K562 (cell line): ENCODE measurements at regions not wholly inside any gene's neighbourhood (a gene's known extent, or its start where the extent isn't known, plus 50 kb on each side); places are given as distances from the start of the nearest gene placed in this dataset.

Experiments
- ATAC-seq: fragments of 200-7000 bp; cut with Tn5 transposase; 3 replicates; pipeline ENCODE4 v1.9.1; 2020; ENCODE audit warnings: moderate library complexity
- BruUV-seq: library from RNA; stranded (reverse); fragments of 400-500 nt; replicated peaks from 2 replicates; lab custom pipeline; 2021; lab: Mats Ljungman, UMichigan
- CTCF ChIA-PET: fragments of 300-600 bp; formaldehyde crosslinking; extraction: SDS; loops from one replicate; lab custom pipeline; 2021; ENCODE audit warnings: low intra/inter-chr PET ratio; lab: Yijun Ruan, JAX
- POLR2A ChIA-PET: fragments of 300-600, 350-650 bp; sonication (Branson Sonifier 250); formaldehyde crosslinking; extraction: SDS; loops from one replicate; lab custom pipeline; 2021; ENCODE audit warnings: antibody characterized with exemption, inconsistent platforms; lab: Yijun Ruan, JAX
- DNase-seq, 4 experiments: peaks; one replicate each; pipeline versions ENCODE4 v3.0.0 to v3.0.0-alpha.2; 2011 to 2018; ENCODE audit warnings: low spot score in 3 of 4, mixed read lengths in 3 of 4; ENCODE audit errors: extremely low read depth in 1 of 4
- FAIRE-seq: peaks from 2 replicates; lab custom pipeline; 2011; peaks lifted over from hg19 to GRCh38; lab: Jason Lieb, UNC
- H2AFZ ChIP-seq: 2 replicates; pipeline ENCODE4 v1.6.0; 2011; ENCODE audit warnings: low read depth, low read length, control low read depth, inconsistent platforms
- H3K27ac ChIP-seq: fragments of 200-600 bp; 3 replicates; pipeline ENCODE4 v1.8.0; 2011; ENCODE audit warnings: low read depth, mild to moderate bottlenecking, control low read depth, inconsistent platforms, low read length, moderate library complexity, mixed read lengths; ENCODE audit errors: extremely low read depth
- H3K27me3 ChIP-seq, 2 experiments: fragments of 300-600 bp in 1 of 2; 2 replicates in 1 of 2; 3 replicates in 1 of 2; pipeline versions ENCODE4 v1.6.0 to v1.8.0; 2011; ENCODE audit warnings: inconsistent platforms in 2 of 2, low read length in 2 of 2, mild to moderate bottlenecking in 1 of 2, mixed read lengths in 1 of 2, moderate library complexity in 1 of 2; ENCODE audit not compliant: control insufficient read depth in 2 of 2, insufficient read depth in 2 of 2
- H3K36me3 ChIP-seq: fragments of 300-600 bp; 3 replicates; pipeline ENCODE4 v1.8.0; 2011; ENCODE audit warnings: mild to moderate bottlenecking, low read length, inconsistent platforms; ENCODE audit not compliant: control insufficient read depth, insufficient read depth
- H3K4me1 ChIP-seq, 2 experiments: fragments of 200-600 bp in 1 of 2; replicated peaks in 1 of 2; 2 replicates in 1 of 2; 3 replicates in 1 of 2; pipeline versions ENCODE4 v1.5.1 to v1.8.0; 2011; ENCODE audit warnings: inconsistent platforms in 2 of 2, low read length in 2 of 2, mild to moderate bottlenecking in 1 of 2, mixed read lengths in 1 of 2, moderate library complexity in 1 of 2; ENCODE audit not compliant: control insufficient read depth in 2 of 2, insufficient read depth in 2 of 2
- H3K4me2 ChIP-seq: 2 replicates; pipeline ENCODE4 v1.6.1; 2011; ENCODE audit warnings: low read length, control low read depth, inconsistent platforms, mixed read lengths; ENCODE audit not compliant: insufficient read depth
- H3K4me3 ChIP-seq: fragments of 200-600 bp; sonication (generic), shearing (Covaris generic); 2 replicates; pipeline ENCODE4 v1.5.1; 2016; ENCODE audit warnings: control low read depth, inconsistent platforms
- H3K79me2 ChIP-seq: fragments of 200-600 bp; 3 replicates; pipeline ENCODE4 v1.8.0; 2011; ENCODE audit warnings: low read length, inconsistent platforms; ENCODE audit not compliant: control insufficient read depth, insufficient read depth
- H3K9ac ChIP-seq, 2 experiments: 2 replicates each; pipeline versions ENCODE4 v1.6.0 to v1.6.1; 2011; ENCODE audit warnings: low read depth in 2 of 2, low read length in 2 of 2, control low read depth in 1 of 2, inconsistent platforms in 1 of 2, mild to moderate bottlenecking in 1 of 2, mixed read lengths in 1 of 2; ENCODE audit not compliant: insufficient read depth in 1 of 2
- H3K9me1 ChIP-seq: one replicate; pipeline ENCODE4 v1.6.0; 2011; ENCODE audit warnings: inconsistent platforms, mild to moderate bottlenecking, low read length, moderate library complexity; ENCODE audit not compliant: control insufficient read depth, insufficient read depth
- H3K9me3 ChIP-seq: replicated peaks from 2 replicates; pipeline ENCODE4 v1.5.1; 2011; ENCODE audit warnings: low read depth, low read length, inconsistent platforms; ENCODE audit not compliant: control insufficient read depth, insufficient read depth
- H4K20me1 ChIP-seq: replicated peaks from 2 replicates; pipeline ENCODE4 v1.6.1; 2011; ENCODE audit warnings: low read length, inconsistent platforms, mixed read lengths; ENCODE audit not compliant: control insufficient read depth, insufficient read depth
- BACH1 ChIP-seq: fragments of 200-800 bp; sonication (Bioruptor generic); IDR thresholded peaks from 2 replicates; pipeline ENCODE4 v1.6.1; 2016; ENCODE audit warnings: missing genetic modification characterization, missing compliant biosample characterization
- CHD4 ChIP-seq: fragments of 200-600 bp; sonication (generic); IDR thresholded peaks from 3 replicates; pipeline ENCODE4 v1.6.1; 2012; ENCODE audit warnings: low read depth, mild to moderate bottlenecking, mixed read lengths, low read length, inconsistent platforms; ENCODE audit not compliant: insufficient read depth, insufficient replicate concordance, poor library complexity, severe bottlenecking
- HLTF ChIP-seq: fragments of 450-650 bp; IDR thresholded peaks from 2 replicates; pipeline ENCODE4 v1.6.1; 2016
- PHF21A ChIP-seq: fragments of 450-650 bp; IDR thresholded peaks from 2 replicates; pipeline ENCODE4 v1.6.1; 2017; ENCODE audit warnings: low read depth, borderline replicate concordance
- STAG1 ChIP-seq: sonication (generic); formaldehyde crosslinking; IDR thresholded peaks from 2 replicates; pipeline ENCODE4 v1.5.0; 2020; ENCODE audit warnings: missing genetic modification reagents, borderline replicate concordance
- STAT5A ChIP-seq: IDR thresholded peaks from 2 replicates; pipeline ENCODE4 v1.6.1; 2012; ENCODE audit warnings: low read length, inconsistent platforms, borderline replicate concordance
- TEAD4 ChIP-seq, 2 experiments: sonication (generic) in 1 of 2; formaldehyde crosslinking in 1 of 2; IDR thresholded peaks; 2 replicates each; pipeline versions ENCODE4 v1.6.1 to v1.8.0; 2012 to 2022; ENCODE audit warnings: borderline replicate concordance in 1 of 2, inconsistent platforms in 1 of 2, low read length in 1 of 2, mild to moderate bottlenecking in 1 of 2, missing genetic modification reagents in 1 of 2
- ZNF717 ChIP-seq: fragments of 250-450 bp; sonication (Bioruptor Pico); IDR thresholded peaks from 2 replicates; pipeline ENCODE4 v1.5.0; 2021
- WGBS: fragments of 100-300 bp; shearing (Covaris generic); methylation state at CpG from one replicate; pipeline ENCODE4 v1.1.6; 2016; ENCODE audit warnings: low coverage, mixed read lengths; ENCODE audit not compliant: insufficient coverage; ENCODE audit errors: missing lambda C conversion rate; 5-methylcytosine and 5-hydroxymethylcytosine counted together
- in situ Hi-C: fragments of 300-500 bp; cut with MboI; formaldehyde crosslinking; loops from 4 replicates; pipeline ENCODE4 v1.15.0; 2018; ENCODE audit warnings: inconsistent platforms, mixed read lengths
- intact Hi-C: fragments of 100-400 bp; cut with micrococcal nuclease; formaldehyde crosslinking; loops from 2 replicates; pipeline ENCODE4 v1.14.2; 2022
- TF ChIP-seq, protein P1 (sequence below): sonication (generic); IDR thresholded peaks from 2 replicates; pipeline ENCODE4 v1.6.1; 2016
- TF ChIP-seq, protein P2 (sequence below): IDR thresholded peaks from 2 replicates; pipeline ENCODE4 v1.6.1; 2016; ENCODE audit warnings: missing genetic modification characterization, missing compliant biosample characterization
- TF ChIP-seq, protein P3 (sequence below): sonication (generic); formaldehyde crosslinking; IDR thresholded peaks from 2 replicates; pipeline ENCODE4 v1.8.0; 2022; ENCODE audit warnings: mild to moderate bottlenecking, low read depth, missing genetic modification reagents

DNA sequence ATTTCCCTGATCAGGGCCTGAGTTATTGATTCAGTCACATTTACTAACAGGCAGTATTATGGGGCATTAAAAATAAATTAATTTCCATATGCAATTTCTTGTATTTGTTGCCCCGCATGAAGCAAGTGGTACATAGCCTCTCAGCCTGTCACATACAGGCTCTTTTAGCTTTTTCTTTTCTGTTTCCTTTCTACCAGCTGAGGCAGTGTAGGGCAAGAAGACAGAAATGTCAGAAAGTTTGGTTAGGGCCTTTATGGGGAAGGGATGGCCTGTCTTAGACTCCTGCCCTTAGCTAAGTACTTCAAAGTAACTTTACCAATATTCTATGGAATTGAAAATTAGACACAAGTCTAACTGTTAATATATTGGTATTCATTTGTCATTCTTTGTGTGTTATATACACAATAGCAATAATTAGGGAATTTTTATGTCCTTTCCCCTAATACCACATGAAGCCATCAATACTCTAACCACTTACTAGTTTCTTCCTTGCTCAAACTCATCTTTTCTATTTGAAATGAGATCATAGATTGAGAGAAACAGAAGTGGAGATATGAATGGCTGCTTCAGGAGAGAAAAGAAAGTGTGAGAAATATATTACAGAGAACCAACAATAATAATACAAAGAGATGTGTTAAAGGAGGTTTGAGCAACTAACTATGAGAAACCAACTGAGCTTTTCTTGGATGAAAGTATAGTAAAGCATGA is 669.6 kb downstream of the PCDH17 start:
- ATAC-seq, result no peak
- H3K4me3 ChIP-seq, result no peak overlapping the region
- in situ Hi-C loops (no loop called here), intact Hi-C loops (no loop called here)
- H3K9ac ChIP-seq, result no peak overlapping the region
- no peaks in the 10 kb centered on the region for H3K9me3 ChIP-seq
- ChIA-PET POLR2A (no interaction called here), CTCF (no interaction called here)
- H3K36me3 ChIP-seq, result no peaks in the 10 kb centered on the region
- no peak overlapping the region for H3K27ac ChIP-seq
- no peak for TF ChIP-seq HLTF
- TF ChIP-seq PHF21A, result no peak
- TF ChIP-seq, protein P1, sequence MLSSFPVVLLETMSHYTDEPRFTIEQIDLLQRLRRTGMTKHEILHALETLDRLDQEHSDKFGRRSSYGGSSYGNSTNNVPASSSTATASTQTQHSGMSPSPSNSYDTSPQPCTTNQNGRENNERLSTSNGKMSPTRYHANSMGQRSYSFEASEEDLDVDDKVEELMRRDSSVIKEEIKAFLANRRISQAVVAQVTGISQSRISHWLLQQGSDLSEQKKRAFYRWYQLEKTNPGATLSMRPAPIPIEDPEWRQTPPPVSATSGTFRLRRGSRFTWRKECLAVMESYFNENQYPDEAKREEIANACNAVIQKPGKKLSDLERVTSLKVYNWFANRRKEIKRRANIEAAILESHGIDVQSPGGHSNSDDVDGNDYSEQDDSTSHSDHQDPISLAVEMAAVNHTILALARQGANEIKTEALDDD, result no peak
- TF ChIP-seq ZNF717 (CRISPR knock-in tag), result no peak
- TF ChIP-seq, protein P2, sequence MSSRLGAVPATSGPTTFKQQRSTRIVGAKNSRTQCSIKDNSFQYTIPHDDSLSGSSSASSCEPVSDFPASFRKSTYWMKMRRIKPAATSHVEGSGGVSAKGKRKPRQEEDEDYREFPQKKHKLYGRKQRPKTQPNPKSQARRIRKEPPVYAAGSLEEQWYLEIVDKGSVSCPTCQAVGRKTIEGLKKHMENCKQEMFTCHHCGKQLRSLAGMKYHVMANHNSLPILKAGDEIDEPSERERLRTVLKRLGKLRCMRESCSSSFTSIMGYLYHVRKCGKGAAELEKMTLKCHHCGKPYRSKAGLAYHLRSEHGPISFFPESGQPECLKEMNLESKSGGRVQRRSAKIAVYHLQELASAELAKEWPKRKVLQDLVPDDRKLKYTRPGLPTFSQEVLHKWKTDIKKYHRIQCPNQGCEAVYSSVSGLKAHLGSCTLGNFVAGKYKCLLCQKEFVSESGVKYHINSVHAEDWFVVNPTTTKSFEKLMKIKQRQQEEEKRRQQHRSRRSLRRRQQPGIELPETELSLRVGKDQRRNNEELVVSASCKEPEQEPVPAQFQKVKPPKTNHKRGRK, result no peak
- TF ChIP-seq STAT5A, result no peak
- TF ChIP-seq BACH1 (tag), result no peak
- TF ChIP-seq, protein P3, sequence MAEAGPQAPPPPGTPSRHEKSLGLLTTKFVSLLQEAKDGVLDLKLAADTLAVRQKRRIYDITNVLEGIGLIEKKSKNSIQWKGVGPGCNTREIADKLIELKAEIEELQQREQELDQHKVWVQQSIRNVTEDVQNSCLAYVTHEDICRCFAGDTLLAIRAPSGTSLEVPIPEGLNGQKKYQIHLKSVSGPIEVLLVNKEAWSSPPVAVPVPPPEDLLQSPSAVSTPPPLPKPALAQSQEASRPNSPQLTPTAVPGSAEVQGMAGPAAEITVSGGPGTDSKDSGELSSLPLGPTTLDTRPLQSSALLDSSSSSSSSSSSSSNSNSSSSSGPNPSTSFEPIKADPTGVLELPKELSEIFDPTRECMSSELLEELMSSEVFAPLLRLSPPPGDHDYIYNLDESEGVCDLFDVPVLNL (CRISPR knock-in tag), result no peak
- no peak for TF ChIP-seq TEAD4 (IDR thresholded peaks at IDR 0.05; ENCODE audit: low read length)
- TF ChIP-seq TEAD4 (CRISPR knock-in tag; IDR thresholded peaks at IDR 0.05; ENCODE audit: borderline replicate concordance), result no peak
- no peak for TF ChIP-seq STAG1 (CRISPR knock-in tag)
- TF ChIP-seq CHD4, result no peak
- no peak for FAIRE-seq
- no peaks in the 10 kb centered on the region for H3K27me3 ChIP-seq
- H3K4me2 ChIP-seq, result no peak overlapping the region
- no peaks in the 10 kb centered on the region for H4K20me1 ChIP-seq
- no TSS peak for BruUV-seq
- H2AFZ ChIP-seq, result no peak overlapping the region
- DNase-seq, result no peak
- no peaks in the 10 kb centered on the region for H3K79me2 ChIP-seq
- WGBS, result no CpG with 5 or more reads among the region's 1 CpG
- H3K4me1 ChIP-seq, result no peaks in the 10 kb centered on the region
- no peaks in the 10 kb centered on the region for H3K9me1 ChIP-seq
